Keratinocyte (primary cell): ENCODE measurements at regions not wholly inside any gene's neighbourhood (a gene's known extent, or its start where the extent isn't known, plus 50 kb on each side); places are given as distances from the start of the nearest gene placed in this dataset.

ENCODE experiments used
- EZH2 ChIP-seq: IDR thresholded peaks from one replicate; pipeline ENCODE4 v1.6.1; 2012; ENCODE audit warnings: inconsistent platforms, mild to moderate bottlenecking, low read length, moderate library complexity
- TF ChIP-seq, protein P1 (sequence below), 3 experiments: IDR thresholded peaks in 1 of 3; conservative IDR thresholded peaks in 1 of 3; optimal IDR thresholded peaks in 1 of 3; 2 replicates in 2 of 3; 3 replicates in 1 of 3; pipeline versions ENCODE3 to v1.5.1; 2011; ENCODE audit warnings: low read length in 3 of 3, mild to moderate bottlenecking in 3 of 3, moderate library complexity in 2 of 3, control low read depth in 1 of 3, inconsistent platforms in 1 of 3; ENCODE audit not compliant: insufficient read depth in 2 of 3; ENCODE audit errors: extremely low read depth in 1 of 3

DNA sequence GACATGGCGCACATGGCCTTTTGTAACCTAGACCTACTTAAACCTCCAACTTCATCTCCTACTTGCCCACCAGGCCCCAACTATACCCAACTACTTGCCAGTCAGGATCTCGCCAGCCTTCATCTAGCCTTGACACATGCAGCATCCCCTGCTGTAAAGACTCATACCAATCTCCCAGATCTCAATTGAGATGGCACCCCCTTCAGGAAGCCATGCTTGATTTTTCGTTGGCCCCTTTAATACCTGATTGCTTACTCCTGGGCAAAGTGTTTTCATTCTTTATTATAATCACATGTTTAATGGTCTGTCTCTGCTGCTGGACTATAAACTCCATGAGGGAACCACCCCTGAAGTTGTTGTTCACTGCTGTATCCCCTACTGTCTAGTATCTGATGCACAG is 150.8 kb downstream of the SOX2 start:
- TF ChIP-seq, protein P1, sequence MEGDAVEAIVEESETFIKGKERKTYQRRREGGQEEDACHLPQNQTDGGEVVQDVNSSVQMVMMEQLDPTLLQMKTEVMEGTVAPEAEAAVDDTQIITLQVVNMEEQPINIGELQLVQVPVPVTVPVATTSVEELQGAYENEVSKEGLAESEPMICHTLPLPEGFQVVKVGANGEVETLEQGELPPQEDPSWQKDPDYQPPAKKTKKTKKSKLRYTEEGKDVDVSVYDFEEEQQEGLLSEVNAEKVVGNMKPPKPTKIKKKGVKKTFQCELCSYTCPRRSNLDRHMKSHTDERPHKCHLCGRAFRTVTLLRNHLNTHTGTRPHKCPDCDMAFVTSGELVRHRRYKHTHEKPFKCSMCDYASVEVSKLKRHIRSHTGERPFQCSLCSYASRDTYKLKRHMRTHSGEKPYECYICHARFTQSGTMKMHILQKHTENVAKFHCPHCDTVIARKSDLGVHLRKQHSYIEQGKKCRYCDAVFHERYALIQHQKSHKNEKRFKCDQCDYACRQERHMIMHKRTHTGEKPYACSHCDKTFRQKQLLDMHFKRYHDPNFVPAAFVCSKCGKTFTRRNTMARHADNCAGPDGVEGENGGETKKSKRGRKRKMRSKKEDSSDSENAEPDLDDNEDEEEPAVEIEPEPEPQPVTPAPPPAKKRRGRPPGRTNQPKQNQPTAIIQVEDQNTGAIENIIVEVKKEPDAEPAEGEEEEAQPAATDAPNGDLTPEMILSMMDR (optimal IDR thresholded peaks at IDR 0.05 in 1 of 3, IDR thresholded peaks at IDR 0.05 in 1 of 3, conservative IDR thresholded peaks at IDR 0.05 in 1 of 3; ENCODE audit: extremely low read depth in 1 of 3, insufficient read depth in 2 of 3, low read length in 3 of 3) = no peak
- TF ChIP-seq EZH2 = no peak
